ENCODE measurements at regions not wholly inside any gene's neighbourhood (a gene's known extent, or its start where the extent isn't known, plus 50 kb on each side); places are given as distances from the start of the nearest gene placed in this dataset.

- ChIA-PET POLR2A (no interaction called here), SMC1A (ENCODE audit: uncharacterized antibody, unreplicated experiment) (no interaction called here), RAD21 (ENCODE audit: unreplicated experiment) (no interaction called here), CTCF (no interaction called here)
- no peaks in the 10 kb centered on the region for H3K27me3 ChIP-seq (replicated peaks in 1 of 2; ENCODE audit: control insufficient read depth in 2 of 2, insufficient read depth in 2 of 2, low read length in 1 of 2)
- no peaks in the 10 kb centered on the region for H3K9me3 ChIP-seq (replicated peaks; ENCODE audit: control insufficient read depth, insufficient read depth, low read length)
- 9% methylated on average over 5 of the region's 5 CpGs for WGBS (ENCODE audit: insufficient coverage, insufficient replicate concordance, low lambda C conversion rate, missing lambda C conversion rate)
- H2AFZ ChIP-seq (ENCODE audit: control insufficient read depth, low read depth, low read length) = no peak overlapping the region
- no peaks in the 10 kb centered on the region for H3K36me3 ChIP-seq (ENCODE audit: control insufficient read depth in 2 of 2, insufficient read depth in 2 of 2, low read length in 1 of 2)
- TF ChIP-seq POLR2AphosphoS5 (IDR thresholded peaks at IDR 0.05; ENCODE audit: low read length) = no peak
- TF ChIP-seq, protein P1, sequence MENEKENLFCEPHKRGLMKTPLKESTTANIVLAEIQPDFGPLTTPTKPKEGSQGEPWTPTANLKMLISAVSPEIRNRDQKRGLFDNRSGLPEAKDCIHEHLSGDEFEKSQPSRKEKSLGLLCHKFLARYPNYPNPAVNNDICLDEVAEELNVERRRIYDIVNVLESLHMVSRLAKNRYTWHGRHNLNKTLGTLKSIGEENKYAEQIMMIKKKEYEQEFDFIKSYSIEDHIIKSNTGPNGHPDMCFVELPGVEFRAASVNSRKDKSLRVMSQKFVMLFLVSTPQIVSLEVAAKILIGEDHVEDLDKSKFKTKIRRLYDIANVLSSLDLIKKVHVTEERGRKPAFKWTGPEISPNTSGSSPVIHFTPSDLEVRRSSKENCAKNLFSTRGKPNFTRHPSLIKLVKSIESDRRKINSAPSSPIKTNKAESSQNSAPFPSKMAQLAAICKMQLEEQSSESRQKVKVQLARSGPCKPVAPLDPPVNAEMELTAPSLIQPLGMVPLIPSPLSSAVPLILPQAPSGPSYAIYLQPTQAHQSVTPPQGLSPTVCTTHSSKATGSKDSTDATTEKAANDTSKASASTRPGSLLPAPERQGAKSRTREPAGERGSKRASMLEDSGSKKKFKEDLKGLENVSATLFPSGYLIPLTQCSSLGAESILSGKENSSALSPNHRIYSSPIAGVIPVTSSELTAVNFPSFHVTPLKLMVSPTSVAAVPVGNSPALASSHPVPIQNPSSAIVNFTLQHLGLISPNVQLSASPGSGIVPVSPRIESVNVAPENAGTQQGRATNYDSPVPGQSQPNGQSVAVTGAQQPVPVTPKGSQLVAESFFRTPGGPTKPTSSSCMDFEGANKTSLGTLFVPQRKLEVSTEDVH (IDR thresholded peaks at IDR 0.05; ENCODE audit: low read depth, partially characterized antibody) = no peak
- no peak for TF ChIP-seq MEF2A (IDR thresholded peaks at IDR 0.05; ENCODE audit: insufficient read depth, low read depth, low read length)
- TF ChIP-seq POU2F2 (IDR thresholded peaks at IDR 0.05; ENCODE audit: borderline replicate concordance, low read depth, low read length) = no peak
- TF ChIP-seq BMI1 (IDR thresholded peaks at IDR 0.05; ENCODE audit: borderline replicate concordance) = no peak
- no peak for TF ChIP-seq SMAD1 (IDR thresholded peaks at IDR 0.05; ENCODE audit: low read depth, partially characterized antibody)
- no peak for TF ChIP-seq RCOR1 (conservative IDR thresholded peaks at IDR 0.05; ENCODE audit: low read depth, low read length)
- TF ChIP-seq YBX1 (IDR thresholded peaks at IDR 0.05) = no peak
- TF ChIP-seq, protein P2, sequence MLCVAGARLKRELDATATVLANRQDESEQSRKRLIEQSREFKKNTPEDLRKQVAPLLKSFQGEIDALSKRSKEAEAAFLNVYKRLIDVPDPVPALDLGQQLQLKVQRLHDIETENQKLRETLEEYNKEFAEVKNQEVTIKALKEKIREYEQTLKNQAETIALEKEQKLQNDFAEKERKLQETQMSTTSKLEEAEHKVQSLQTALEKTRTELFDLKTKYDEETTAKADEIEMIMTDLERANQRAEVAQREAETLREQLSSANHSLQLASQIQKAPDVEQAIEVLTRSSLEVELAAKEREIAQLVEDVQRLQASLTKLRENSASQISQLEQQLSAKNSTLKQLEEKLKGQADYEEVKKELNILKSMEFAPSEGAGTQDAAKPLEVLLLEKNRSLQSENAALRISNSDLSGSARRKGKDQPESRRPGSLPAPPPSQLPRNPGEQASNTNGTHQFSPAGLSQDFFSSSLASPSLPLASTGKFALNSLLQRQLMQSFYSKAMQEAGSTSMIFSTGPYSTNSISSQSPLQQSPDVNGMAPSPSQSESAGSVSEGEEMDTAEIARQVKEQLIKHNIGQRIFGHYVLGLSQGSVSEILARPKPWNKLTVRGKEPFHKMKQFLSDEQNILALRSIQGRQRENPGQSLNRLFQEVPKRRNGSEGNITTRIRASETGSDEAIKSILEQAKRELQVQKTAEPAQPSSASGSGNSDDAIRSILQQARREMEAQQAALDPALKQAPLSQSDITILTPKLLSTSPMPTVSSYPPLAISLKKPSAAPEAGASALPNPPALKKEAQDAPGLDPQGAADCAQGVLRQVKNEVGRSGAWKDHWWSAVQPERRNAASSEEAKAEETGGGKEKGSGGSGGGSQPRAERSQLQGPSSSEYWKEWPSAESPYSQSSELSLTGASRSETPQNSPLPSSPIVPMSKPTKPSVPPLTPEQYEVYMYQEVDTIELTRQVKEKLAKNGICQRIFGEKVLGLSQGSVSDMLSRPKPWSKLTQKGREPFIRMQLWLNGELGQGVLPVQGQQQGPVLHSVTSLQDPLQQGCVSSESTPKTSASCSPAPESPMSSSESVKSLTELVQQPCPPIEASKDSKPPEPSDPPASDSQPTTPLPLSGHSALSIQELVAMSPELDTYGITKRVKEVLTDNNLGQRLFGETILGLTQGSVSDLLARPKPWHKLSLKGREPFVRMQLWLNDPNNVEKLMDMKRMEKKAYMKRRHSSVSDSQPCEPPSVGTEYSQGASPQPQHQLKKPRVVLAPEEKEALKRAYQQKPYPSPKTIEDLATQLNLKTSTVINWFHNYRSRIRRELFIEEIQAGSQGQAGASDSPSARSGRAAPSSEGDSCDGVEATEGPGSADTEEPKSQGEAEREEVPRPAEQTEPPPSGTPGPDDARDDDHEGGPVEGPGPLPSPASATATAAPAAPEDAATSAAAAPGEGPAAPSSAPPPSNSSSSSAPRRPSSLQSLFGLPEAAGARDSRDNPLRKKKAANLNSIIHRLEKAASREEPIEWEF (IDR thresholded peaks at IDR 0.05; ENCODE audit: insufficient replicate concordance, low read depth, low read length) = no peak
- no peak for TF ChIP-seq CREM (IDR thresholded peaks at IDR 0.05; ENCODE audit: low read depth)
- TF ChIP-seq NRF1 (conservative IDR thresholded peaks at IDR 0.05; ENCODE audit: low read depth, low read length) = no peak
- TF ChIP-seq RBBP5 (conservative IDR thresholded peaks at IDR 0.05) = no peak
- no peak for TF ChIP-seq POLR2AphosphoS2 (IDR thresholded peaks at IDR 0.05; ENCODE audit: low read depth, low read length)
- no peak for TF ChIP-seq SUZ12 (IDR thresholded peaks at IDR 0.05; ENCODE audit: unreplicated experiment)
- no peak for TF ChIP-seq TAF1 (IDR thresholded peaks at IDR 0.05; ENCODE audit: borderline replicate concordance, low read depth, low read length)
- FAIRE-seq (no peak), ATAC-seq (no peak), DNase-seq (ENCODE audit: low read depth, low spot score) (no peak)
- H3K79me2 ChIP-seq (ENCODE audit: control insufficient read depth, insufficient read depth, low read length) = no peaks in the 10 kb centered on the region
- no peak overlapping the region for H3K4me2 ChIP-seq (ENCODE audit: control insufficient read depth, insufficient read depth)
- H3K4me3 ChIP-seq = no peak overlapping the region
- intact Hi-C loops (cut with micrococcal nuclease; ENCODE audit: unreplicated experiment) (no loop called here), in situ Hi-C loops (cut with MboI) (no loop called here)
- H4K20me1 ChIP-seq (ENCODE audit: control insufficient read depth, insufficient read depth) = no peaks in the 10 kb centered on the region
- no TSS peak for BruUV-seq (replicated peaks)
- no peak overlapping the region for H3K9ac ChIP-seq (ENCODE audit: control insufficient read depth, insufficient read depth, low read length)
- H3K4me1 ChIP-seq (ENCODE audit: control insufficient read depth, insufficient read depth, low read length) = no peaks in the 10 kb centered on the region
- H3K27ac ChIP-seq (ENCODE audit: control insufficient read depth, insufficient read depth) = no peak overlapping the region
Observed at GRCh38 chr2:17231394-17231965, 286.8 kb downstream of the RAD51AP2 start.
